Thyroid gland (tissue), 4 donors: ENCODE measurements at regions not wholly inside any gene's neighbourhood (a gene's known extent, or its start where the extent isn't known, plus 50 kb on each side); places are given as distances from the start of the nearest gene placed in this dataset.

Source experiments
- POLR2A ChIP-seq, 2 donors: fragments of 450-650 bp; IDR thresholded peaks; one replicate each; pipeline ENCODE4 v1.6.1; 2017; ENCODE audit warnings: antibody characterized with exemption in 2 of 2, mild to moderate bottlenecking in 2 of 2, moderate library complexity in 1 of 2
- TF ChIP-seq, protein P1 (sequence below), 6 experiments: fragments of 200-600 bp in 3 of 6; fragments of 450-650 bp in 3 of 6; sonication (generic) in 3 of 6; IDR thresholded peaks; one replicate each; pipeline ENCODE4 v1.5.1; 2016 to 2019; ENCODE audit warnings: antibody characterized with exemption in 6 of 6, mild to moderate bottlenecking in 2 of 6, inconsistent platforms in 1 of 6, moderate library complexity in 1 of 6

DNA sequence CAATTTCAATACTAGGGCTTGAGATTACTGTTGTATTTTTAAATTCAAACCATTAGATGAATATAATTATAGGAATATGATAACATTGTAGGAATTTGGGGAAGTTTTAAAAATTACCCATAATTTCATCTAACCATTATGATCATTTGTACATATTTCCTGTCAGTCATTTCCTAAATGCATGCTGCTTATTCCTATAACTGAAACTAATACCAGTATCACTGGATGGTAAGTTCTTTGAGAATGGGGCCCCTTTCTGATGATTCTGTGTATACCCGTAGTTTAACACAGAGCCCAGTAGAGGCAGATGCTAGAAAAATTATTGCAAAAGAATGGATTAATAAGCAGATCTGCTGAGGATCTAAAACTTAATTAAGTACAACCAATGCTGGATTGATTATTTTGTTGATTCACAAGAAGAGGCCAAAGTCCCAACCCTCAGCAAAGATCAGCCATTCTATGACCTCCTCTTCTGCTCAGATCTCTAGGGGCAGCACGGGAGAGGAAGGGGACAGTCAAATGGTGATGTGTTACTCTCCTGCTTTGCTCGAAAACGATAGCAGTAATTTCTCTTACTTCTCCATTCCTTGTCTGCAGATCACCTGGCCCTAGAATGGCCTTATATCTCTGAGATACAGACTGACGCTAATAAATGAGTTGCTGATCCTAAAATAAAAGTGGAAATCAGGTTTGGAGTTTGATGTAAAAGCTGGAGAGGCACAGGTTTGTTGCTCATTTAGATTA is 69.5 kb upstream of the PELI1 start:
- TF ChIP-seq, protein P1, sequence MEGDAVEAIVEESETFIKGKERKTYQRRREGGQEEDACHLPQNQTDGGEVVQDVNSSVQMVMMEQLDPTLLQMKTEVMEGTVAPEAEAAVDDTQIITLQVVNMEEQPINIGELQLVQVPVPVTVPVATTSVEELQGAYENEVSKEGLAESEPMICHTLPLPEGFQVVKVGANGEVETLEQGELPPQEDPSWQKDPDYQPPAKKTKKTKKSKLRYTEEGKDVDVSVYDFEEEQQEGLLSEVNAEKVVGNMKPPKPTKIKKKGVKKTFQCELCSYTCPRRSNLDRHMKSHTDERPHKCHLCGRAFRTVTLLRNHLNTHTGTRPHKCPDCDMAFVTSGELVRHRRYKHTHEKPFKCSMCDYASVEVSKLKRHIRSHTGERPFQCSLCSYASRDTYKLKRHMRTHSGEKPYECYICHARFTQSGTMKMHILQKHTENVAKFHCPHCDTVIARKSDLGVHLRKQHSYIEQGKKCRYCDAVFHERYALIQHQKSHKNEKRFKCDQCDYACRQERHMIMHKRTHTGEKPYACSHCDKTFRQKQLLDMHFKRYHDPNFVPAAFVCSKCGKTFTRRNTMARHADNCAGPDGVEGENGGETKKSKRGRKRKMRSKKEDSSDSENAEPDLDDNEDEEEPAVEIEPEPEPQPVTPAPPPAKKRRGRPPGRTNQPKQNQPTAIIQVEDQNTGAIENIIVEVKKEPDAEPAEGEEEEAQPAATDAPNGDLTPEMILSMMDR (IDR thresholded peaks at IDR 0.05): no peak
- TF ChIP-seq POLR2A (IDR thresholded peaks at IDR 0.05): no peak
